SK-N-SH (cell line): ENCODE measurements at regions not wholly inside any gene's neighbourhood (a gene's known extent, or its start where the extent isn't known, plus 50 kb on each side); places are given as distances from the start of the nearest gene placed in this dataset.
A peak's percentile ranks its signal among the peaks of the same experiment; 100 is the strongest.
"Not testable (repeated sequence)": the region's sequence is repeated elsewhere in the genome, so short reads cannot be mapped to it uniquely, and the experiment has no call there.

ENCODE experiments used
- CTCF ChIA-PET: fragments of 300-600, 350-600 bp; formaldehyde crosslinking; extraction: SDS; loops from one replicate; lab custom pipeline; 2021; lab: Yijun Ruan, JAX
- POLR2A ChIA-PET: fragments of 350-600 bp; sonication (Branson Sonifier 250); formaldehyde crosslinking; extraction: SDS; loops from one replicate; lab custom pipeline; 2020; ENCODE audit warnings: antibody characterized with exemption, inconsistent platforms; lab: Yijun Ruan, JAX
- DNase-seq: peaks from one replicate; pipeline ENCODE4 v3.0.0; 2012
- H2AFZ ChIP-seq: fragments of 200-600 bp; sonication (generic); 2 replicates; pipeline ENCODE4 v1.8.1; 2016; ENCODE audit warnings: antibody characterized with exemption, mild to moderate bottlenecking, low read depth
- H3F3A ChIP-seq: fragments of 200-600 bp; sonication (generic); replicated peaks from 2 replicates; pipeline ENCODE3; 2016; ENCODE audit warnings: antibody characterized with exemption, mild to moderate bottlenecking; ENCODE audit not compliant: insufficient read depth
- H3K27ac ChIP-seq, 2 experiments: fragments of 200-500 bp in 1 of 2; fragments of 200-600 bp in 1 of 2; sonication (Bioruptor generic) in 1 of 2; sonication (generic), shearing (Covaris generic) in 1 of 2; 2 replicates each; pipeline versions ENCODE4 v1.5.1 to v1.6.1; 2014 to 2016; ENCODE audit warnings: low read depth in 2 of 2, inconsistent platforms in 1 of 2, low read length in 1 of 2, mild to moderate bottlenecking in 1 of 2, mixed read lengths in 1 of 2
- H3K27me3 ChIP-seq: fragments of 200-600 bp; sonication (generic), shearing (Covaris generic); 2 replicates; pipeline ENCODE4 v1.6.1; 2016; ENCODE audit warnings: mixed run types; ENCODE audit not compliant: insufficient read depth
- H3K36me3 ChIP-seq, 2 experiments: fragments of 200-500 bp in 1 of 2; fragments of 200-600 bp in 1 of 2; sonication (Bioruptor generic) in 1 of 2; sonication (generic) in 1 of 2; replicated peaks in 1 of 2; 2 replicates each; pipeline versions ENCODE3 to v1.5.1; 2014 to 2016; ENCODE audit warnings: low read length in 1 of 2, mild to moderate bottlenecking in 1 of 2; ENCODE audit not compliant: insufficient read depth in 2 of 2, control insufficient read depth in 1 of 2
- H3K4me1 ChIP-seq, 2 experiments: fragments of 200-500 bp in 1 of 2; fragments of 200-600 bp in 1 of 2; sonication (Bioruptor generic) in 1 of 2; sonication (generic), shearing (Covaris generic) in 1 of 2; 2 replicates each; pipeline versions ENCODE4 v1.5.1 to v1.6.1; 2014 to 2016; ENCODE audit warnings: low read depth in 1 of 2, low read length in 1 of 2, mixed run types in 1 of 2; ENCODE audit not compliant: insufficient read depth in 2 of 2, control insufficient read depth in 1 of 2
- H3K4me2 ChIP-seq: fragments of 200-600 bp; sonication (generic), shearing (Covaris generic); 2 replicates; pipeline ENCODE4 v1.6.1; 2017; ENCODE audit warnings: mixed run types
- H3K4me3 ChIP-seq, 2 experiments: fragments of 200-500 bp in 1 of 2; fragments of 200-600 bp in 1 of 2; sonication (Bioruptor generic) in 1 of 2; sonication (generic), shearing (Covaris generic) in 1 of 2; 2 replicates each; pipeline versions ENCODE4 v1.5.1 to v1.8.1; 2014 to 2016; ENCODE audit warnings: low read depth in 2 of 2, inconsistent platforms in 1 of 2, low read length in 1 of 2, mild to moderate bottlenecking in 1 of 2, mixed read lengths in 1 of 2, moderate library complexity in 1 of 2
- H3K79me2 ChIP-seq: fragments of 200-600 bp; sonication (generic); 2 replicates; pipeline ENCODE4 v1.8.1; 2017; ENCODE audit warnings: mild to moderate bottlenecking; ENCODE audit not compliant: insufficient read depth
- H3K9ac ChIP-seq: fragments of 200-600 bp; sonication (generic); 2 replicates; pipeline ENCODE4 v1.6.1; 2017; ENCODE audit warnings: mixed run types
- H3K9me2 ChIP-seq: fragments of 200-600 bp; sonication (generic); 2 replicates; pipeline ENCODE4 v1.6.1; 2017; ENCODE audit warnings: mixed run types
- H3K9me3 ChIP-seq: fragments of 200-600 bp; sonication (generic); 2 replicates; pipeline ENCODE4 v1.6.1; 2017; ENCODE audit warnings: mixed run types, mild to moderate bottlenecking, moderate library complexity
- H4K20me1 ChIP-seq: fragments of 200-600 bp; sonication (generic); 2 replicates; pipeline ENCODE4 v1.6.1; 2017; ENCODE audit warnings: mild to moderate bottlenecking, mixed run types; ENCODE audit not compliant: insufficient read depth
- ELF1 ChIP-seq: IDR thresholded peaks from 2 replicates; pipeline ENCODE4 v1.4.0; 2012
- FOSL2 ChIP-seq: IDR thresholded peaks from 2 replicates; pipeline ENCODE4 v1.4.0; 2012; ENCODE audit warnings: low read depth, mild to moderate bottlenecking, moderate library complexity, borderline replicate concordance
- FOXJ3 ChIP-seq: sonication (generic); formaldehyde crosslinking; IDR thresholded peaks from 2 replicates; pipeline ENCODE4 v1.5.1; 2020; ENCODE audit warnings: mild to moderate bottlenecking, missing genetic modification reagents
- NFIC ChIP-seq: IDR thresholded peaks from 2 replicates; pipeline ENCODE4 v1.4.0; 2012; ENCODE audit warnings: borderline replicate concordance
- POLR2AphosphoS5 ChIP-seq: IDR thresholded peaks from 2 replicates; pipeline ENCODE4 v1.6.1; 2012; ENCODE audit warnings: low read depth, low read length
- RAD21 ChIP-seq: IDR thresholded peaks from 2 replicates; pipeline ENCODE4 v1.6.1; 2012; ENCODE audit warnings: mild to moderate bottlenecking, low read length
- RFX5 ChIP-seq: IDR thresholded peaks from 2 replicates; pipeline ENCODE4 v1.6.1; 2012; ENCODE audit warnings: mild to moderate bottlenecking, improper control_type of control experiment, low read length
- SIN3A ChIP-seq: IDR thresholded peaks from 2 replicates; pipeline ENCODE4 v1.6.1; 2012; ENCODE audit warnings: low read depth, mild to moderate bottlenecking, low read length, moderate library complexity, borderline replicate concordance
- SMC3 ChIP-seq: IDR thresholded peaks from 2 replicates; pipeline ENCODE4 v1.6.1; 2012; ENCODE audit warnings: low read depth, low read length, improper control_type of control experiment
- TAF1 ChIP-seq: IDR thresholded peaks from 2 replicates; pipeline ENCODE4 v1.6.1; 2012; ENCODE audit warnings: low read depth, mild to moderate bottlenecking, low read length, moderate library complexity, borderline replicate concordance
- TCF12 ChIP-seq: IDR thresholded peaks from 2 replicates; pipeline ENCODE4 v1.4.0; 2012
- YY1 ChIP-seq: IDR thresholded peaks from 2 replicates; pipeline ENCODE4 v1.4.0; 2012; ENCODE audit warnings: low read depth, mild to moderate bottlenecking
- WGBS: methylation state at CpG from one replicate; pipeline ENCODE4 v1.1.6; 2017; ENCODE audit warnings: low lambda C conversion rate; 5-methylcytosine and 5-hydroxymethylcytosine counted together
- TF ChIP-seq, protein P1 (sequence below): fragments of 150-350 bp; IDR thresholded peaks from 2 replicates; pipeline ENCODE4 v1.6.1; 2017; ENCODE audit warnings: antibody characterized with exemption, low read length, low read depth, borderline replicate concordance
- TF ChIP-seq, protein P2 (sequence below): IDR thresholded peaks from 2 replicates; pipeline ENCODE4 v1.4.0; 2012; ENCODE audit warnings: low read depth
- TF ChIP-seq, protein P3 (sequence below): IDR thresholded peaks from 2 replicates; pipeline ENCODE4 v1.4.0; 2012; ENCODE audit warnings: low read depth, borderline replicate concordance
- TF ChIP-seq, protein P4 (sequence below): fragments of 200-600 bp; sonication (generic); IDR thresholded peaks from 2 replicates; pipeline ENCODE4 v1.6.1; 2017; ENCODE audit warnings: antibody characterized with exemption, mild to moderate bottlenecking, moderate library complexity

DNA sequence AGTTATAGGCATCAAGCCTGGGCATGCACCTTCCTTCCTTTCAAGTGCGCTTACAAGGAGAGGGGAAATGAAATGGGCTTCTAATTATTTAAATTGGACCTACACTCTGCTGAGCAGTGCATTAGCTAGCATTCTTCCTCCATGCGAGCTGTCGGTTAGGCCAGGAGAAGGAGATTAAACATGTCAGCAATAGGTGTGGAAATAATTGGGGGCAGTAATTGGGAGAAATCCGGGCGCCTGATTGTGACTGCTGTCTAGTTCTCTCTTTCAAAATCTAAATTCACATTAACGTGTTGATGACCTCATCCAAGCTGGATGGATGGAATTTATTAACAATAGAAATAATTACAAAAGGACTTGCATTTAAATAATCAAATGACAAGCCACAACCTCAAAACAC, 86.2 kb upstream of the SEL1L start:
- Histone ChIP-seq H2AFZ (no peak overlapping the region), H3K9ac (no peak overlapping the region), H3K27ac (no peak overlapping the region), H4K20me1 (no peaks in the 10 kb centered on the region), H3F3A (no peaks in the 10 kb centered on the region), H3K27me3 (no peaks in the 10 kb centered on the region), H3K4me2 (no peak overlapping the region), H3K4me1 (no peaks in the 10 kb centered on the region), H3K36me3 (no peaks in the 10 kb centered on the region), H3K9me3 (no peaks in the 10 kb centered on the region), H3K4me3 (no peak overlapping the region), H3K9me2 (no peaks in the 10 kb centered on the region), H3K79me2 (no peaks in the 10 kb centered on the region)
- POLR2A ChIA-PET = no interaction called here
- WGBS = 22% methylated on average over 6 of the region's 6 CpGs
- no peak for DNase-seq
- no peak for TF ChIP-seq RAD21
- no peak for TF ChIP-seq NFIC
- TF ChIP-seq RFX5 = no peak
- no peak for TF ChIP-seq FOSL2
- no peak for TF ChIP-seq YY1
- TF ChIP-seq, protein P1, sequence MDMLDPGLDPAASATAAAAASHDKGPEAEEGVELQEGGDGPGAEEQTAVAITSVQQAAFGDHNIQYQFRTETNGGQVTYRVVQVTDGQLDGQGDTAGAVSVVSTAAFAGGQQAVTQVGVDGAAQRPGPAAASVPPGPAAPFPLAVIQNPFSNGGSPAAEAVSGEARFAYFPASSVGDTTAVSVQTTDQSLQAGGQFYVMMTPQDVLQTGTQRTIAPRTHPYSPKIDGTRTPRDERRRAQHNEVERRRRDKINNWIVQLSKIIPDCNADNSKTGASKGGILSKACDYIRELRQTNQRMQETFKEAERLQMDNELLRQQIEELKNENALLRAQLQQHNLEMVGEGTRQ = no peak
- no peak for TF ChIP-seq ELF1
- CTCF ChIA-PET = no interaction called here

DNA sequence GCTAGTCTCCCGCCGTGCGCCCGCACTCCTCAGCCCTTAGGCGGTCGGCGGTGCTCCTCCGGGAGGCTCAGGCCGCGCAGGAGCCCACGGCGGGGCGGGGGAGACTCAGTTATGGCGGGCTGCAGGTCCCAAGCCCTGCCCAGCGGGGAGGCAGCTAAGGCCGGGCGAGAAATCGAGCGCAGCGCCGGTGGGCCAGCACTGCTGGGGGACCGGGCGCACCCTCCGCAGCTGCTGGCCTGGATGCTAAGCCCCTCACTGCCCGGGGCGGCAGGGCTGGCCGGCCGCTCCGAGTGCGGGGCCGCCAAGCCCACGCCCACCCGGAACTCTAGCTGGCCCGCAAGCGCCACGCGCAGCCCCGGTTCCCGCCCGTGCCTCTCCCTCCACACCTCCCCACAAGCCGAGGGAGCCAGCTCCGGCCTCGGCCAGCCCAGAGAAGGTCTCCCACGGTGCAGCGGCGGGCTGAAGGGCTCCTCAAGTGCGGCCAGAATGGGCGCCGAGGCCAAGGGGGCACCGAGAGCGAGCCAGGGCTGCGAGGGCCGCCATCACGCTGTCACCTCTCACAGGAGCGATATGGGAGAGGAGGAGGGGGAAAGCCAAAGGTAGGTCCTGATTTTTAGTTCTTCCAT, 90.2 kb upstream of the SEL1L start:
- POLR2A ChIA-PET, H3K9ac ChIP-seq, H3K9me3 ChIP-seq, H3K9me2 ChIP-seq, H4K20me1 ChIP-seq, H3K27me3 ChIP-seq, H3K36me3 ChIP-seq, H3K4me1 ChIP-seq, CTCF ChIA-PET, H2AFZ ChIP-seq, H3K79me2 ChIP-seq, H3F3A ChIP-seq, H3K4me3 ChIP-seq, H3K27ac ChIP-seq, DNase-seq, H3K4me2 ChIP-seq: not testable (repeated sequence)
- 52% methylated on average over 23 of the region's 55 CpGs for WGBS

DNA sequence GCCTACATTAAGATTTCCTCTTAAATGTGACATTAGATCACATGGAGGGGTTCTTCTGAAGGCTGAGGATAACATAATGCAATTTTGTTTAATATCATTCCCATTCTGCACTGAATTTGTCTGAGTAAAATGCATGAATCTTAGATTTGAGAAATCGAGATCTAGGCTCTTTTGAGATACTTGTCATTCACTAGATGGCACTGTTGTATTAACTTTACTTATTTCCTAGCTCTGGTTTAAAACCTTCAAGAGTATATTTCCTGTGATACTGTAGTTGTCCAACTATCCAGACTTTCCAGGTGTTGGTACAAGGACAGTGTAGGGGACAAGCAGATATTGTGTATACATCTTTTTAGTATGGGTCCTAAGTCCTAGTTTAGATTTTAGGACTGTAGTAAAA, 91.7 kb upstream of the SEL1L start:
- WGBS = 0% methylated on average over 1 of the region's 1 CpG
- ChIA-PET CTCF (interaction anchor here (0.7 to 1.5 kb wide), 11 partner anchors 13 to 1447 kb away, joined by 3 to 7 read pairs (median 3); no protein-coding TSS in a partner anchor), POLR2A (no interaction called here)
- no peaks in the 10 kb centered on the region for H3K27me3 ChIP-seq
- no peaks in the 10 kb centered on the region for H3F3A ChIP-seq
- H3K36me3 ChIP-seq = no peaks in the 10 kb centered on the region
- H3K27ac ChIP-seq = no peak overlapping the region
- H4K20me1 ChIP-seq = no peaks in the 10 kb centered on the region
- H3K4me1 ChIP-seq = no peaks in the 10 kb centered on the region
- H2AFZ ChIP-seq = no peak overlapping the region
- H3K9me2 ChIP-seq = no peaks in the 10 kb centered on the region
- H3K4me2 ChIP-seq = no peak overlapping the region
- no peaks in the 10 kb centered on the region for H3K79me2 ChIP-seq
- H3K4me3 ChIP-seq = no peak overlapping the region
- no peaks in the 10 kb centered on the region for H3K9me3 ChIP-seq
- TF ChIP-seq SIN3A (no peak), TCF12 (no peak), TAF1 (no peak), POLR2AphosphoS5 (no peak), RAD21 (peak; percentile 61), SMC3 (0 out of 2 replicates have a peak, but pooled peaks have one; percentile 5), FOXJ3 (CRISPR knock-in tag) (no peak)
- TF ChIP-seq, protein P2, sequence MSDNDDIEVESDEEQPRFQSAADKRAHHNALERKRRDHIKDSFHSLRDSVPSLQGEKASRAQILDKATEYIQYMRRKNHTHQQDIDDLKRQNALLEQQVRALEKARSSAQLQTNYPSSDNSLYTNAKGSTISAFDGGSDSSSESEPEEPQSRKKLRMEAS = no peak
- TF ChIP-seq, protein P3, sequence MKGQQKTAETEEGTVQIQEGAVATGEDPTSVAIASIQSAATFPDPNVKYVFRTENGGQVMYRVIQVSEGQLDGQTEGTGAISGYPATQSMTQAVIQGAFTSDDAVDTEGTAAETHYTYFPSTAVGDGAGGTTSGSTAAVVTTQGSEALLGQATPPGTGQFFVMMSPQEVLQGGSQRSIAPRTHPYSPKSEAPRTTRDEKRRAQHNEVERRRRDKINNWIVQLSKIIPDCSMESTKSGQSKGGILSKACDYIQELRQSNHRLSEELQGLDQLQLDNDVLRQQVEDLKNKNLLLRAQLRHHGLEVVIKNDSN = no peak
- TF ChIP-seq, protein P4, sequence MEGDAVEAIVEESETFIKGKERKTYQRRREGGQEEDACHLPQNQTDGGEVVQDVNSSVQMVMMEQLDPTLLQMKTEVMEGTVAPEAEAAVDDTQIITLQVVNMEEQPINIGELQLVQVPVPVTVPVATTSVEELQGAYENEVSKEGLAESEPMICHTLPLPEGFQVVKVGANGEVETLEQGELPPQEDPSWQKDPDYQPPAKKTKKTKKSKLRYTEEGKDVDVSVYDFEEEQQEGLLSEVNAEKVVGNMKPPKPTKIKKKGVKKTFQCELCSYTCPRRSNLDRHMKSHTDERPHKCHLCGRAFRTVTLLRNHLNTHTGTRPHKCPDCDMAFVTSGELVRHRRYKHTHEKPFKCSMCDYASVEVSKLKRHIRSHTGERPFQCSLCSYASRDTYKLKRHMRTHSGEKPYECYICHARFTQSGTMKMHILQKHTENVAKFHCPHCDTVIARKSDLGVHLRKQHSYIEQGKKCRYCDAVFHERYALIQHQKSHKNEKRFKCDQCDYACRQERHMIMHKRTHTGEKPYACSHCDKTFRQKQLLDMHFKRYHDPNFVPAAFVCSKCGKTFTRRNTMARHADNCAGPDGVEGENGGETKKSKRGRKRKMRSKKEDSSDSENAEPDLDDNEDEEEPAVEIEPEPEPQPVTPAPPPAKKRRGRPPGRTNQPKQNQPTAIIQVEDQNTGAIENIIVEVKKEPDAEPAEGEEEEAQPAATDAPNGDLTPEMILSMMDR = peak; percentile 45
- no peak overlapping the region for H3K9ac ChIP-seq
- peak; percentile 17 for DNase-seq
